LHCN-M2 (cell line): ENCODE measurements at regions not wholly inside any gene's neighbourhood (a gene's known extent, or its start where the extent isn't known, plus 50 kb on each side); places are given as distances from the start of the nearest gene placed in this dataset.

ENCODE experiments used
- DNase-seq: peaks from one replicate; pipeline ENCODE4 v3.0.0-alpha.2; 2012; ENCODE audit warnings: low read depth

GRCh38 chr2:126385983-126386382 is 270.0 kb upstream of the GYPC start:
- DNase-seq, result no peak

- DNase-seq, result no peak
These were observed 266.5 kb upstream of the GYPC start for GRCh38 chr2:126389446-126389845.

GRCh38 chr2:126392889-126393288 is 263.1 kb upstream of the GYPC start:
- no peak for DNase-seq

GRCh38 chr2:126399001-126399400 is 257.0 kb upstream of the GYPC start:
- no peak for DNase-seq

- no peak for DNase-seq
These were observed 252.8 kb upstream of the GYPC start for GRCh38 chr2:126403039-126403628.

GRCh38 chr2:126406267-126406666 is 249.7 kb upstream of the GYPC start:
- no peak for DNase-seq

GRCh38 chr2:126408671-126409070 is 247.3 kb upstream of the GYPC start:
- DNase-seq, result no peak

- no peak for DNase-seq
These were observed 246.1 kb upstream of the GYPC start for GRCh38 chr2:126409850-126410249.

GRCh38 chr2:126413079-126413478 is 242.9 kb upstream of the GYPC start:
- no peak for DNase-seq

GRCh38 chr2:126419403-126419802 is 236.6 kb upstream of the GYPC start:
- DNase-seq, result no peak

- DNase-seq, result no peak
These were observed 230.0 kb upstream of the GYPC start for GRCh38 chr2:126425943-126426342.

GRCh38 chr2:126429103-126429502 is 226.9 kb upstream of the GYPC start:
- no peak for DNase-seq

GRCh38 chr2:126431136-126431535 is 224.8 kb upstream of the GYPC start:
- DNase-seq, result no peak

GRCh38 chr2:126436411-126436810 is 219.5 kb upstream of the GYPC start:
- no peak for DNase-seq

- DNase-seq, result no peak
These were observed 218.9 kb upstream of the GYPC start for GRCh38 chr2:126437016-126437415.

GRCh38 chr2:126444512-126444911 is 211.4 kb upstream of the GYPC start:
- no peak for DNase-seq

GRCh38 chr2:126446106-126446695 is 209.8 kb upstream of the GYPC start:
- no peak for DNase-seq

- no peak for DNase-seq
These were observed 207.3 kb upstream of the GYPC start for GRCh38 chr2:126448611-126449010.

- DNase-seq, result no peak
These were observed 206.3 kb upstream of the GYPC start for GRCh38 chr2:126449677-126450076.

- no peak for DNase-seq
These were observed 191.9 kb upstream of the GYPC start for GRCh38 chr2:126463892-126464674.

- no peak for DNase-seq
These were observed 188.4 kb upstream of the GYPC start for GRCh38 chr2:126467367-126468054.

- DNase-seq, result no peak
These were observed 180.9 kb upstream of the GYPC start for GRCh38 chr2:126475031-126475430.
